Testis (tissue), 2 donors: ENCODE measurements at regions not wholly inside any gene's neighbourhood (a gene's known extent, or its start where the extent isn't known, plus 50 kb on each side); places are given as distances from the start of the nearest gene placed in this dataset.
"Not testable (repeated sequence)": the region's sequence is repeated elsewhere in the genome, so short reads cannot be mapped to it uniquely, and the experiment has no call there.

Source experiments
- DNase-seq: peaks from one replicate; pipeline ENCODE4 v3.0.0-alpha.2; 2019
- H3K27ac ChIP-seq, 2 donors: fragments of 200-600 bp; sonication (generic); one replicate each; pipeline ENCODE4 v1.5.1; 2019
- H3K27me3 ChIP-seq: fragments of 200-600 bp; sonication (generic); one replicate; pipeline ENCODE4 v1.5.1; 2019
- H3K36me3 ChIP-seq: fragments of 200-600 bp; sonication (generic); one replicate; pipeline ENCODE4 v1.5.1; 2017; ENCODE audit warnings: low read depth; ENCODE audit errors: missing control alignments
- H3K4me1 ChIP-seq: fragments of 200-600 bp; sonication (generic); one replicate; pipeline ENCODE4 v1.5.1; 2019
- H3K4me3 ChIP-seq, 2 donors: fragments of 200-600 bp; sonication (generic); one replicate each; pipeline ENCODE4 v1.5.1; 2017 to 2019
- H3K9me3 ChIP-seq: fragments of 200-600 bp; sonication (generic); one replicate; pipeline ENCODE4 v1.5.1; 2017
- POLR2A ChIP-seq: fragments of 450-650 bp; IDR thresholded peaks from one replicate; pipeline ENCODE4 v1.6.1; 2017; ENCODE audit warnings: antibody characterized with exemption, mild to moderate bottlenecking, moderate library complexity
- WGBS, 2 donors: methylation state at CpG; one replicate each; pipeline ENCODE4 v1.1.5; 2018; 5-methylcytosine and 5-hydroxymethylcytosine counted together
- intact Hi-C: fragments of 100-400 bp; cut with DNase I; formaldehyde crosslinking; loops from one replicate; pipeline ENCODE4 v1.15.1; 2023; ENCODE audit warnings: low total_unique reads
- TF ChIP-seq, protein P1 (sequence below), 3 experiments: fragments of 450-650 bp in 2 of 3; fragments of 200-600 bp in 1 of 3; sonication (generic) in 1 of 3; IDR thresholded peaks; one replicate each; pipeline ENCODE4 v1.5.1; 2016 to 2019; ENCODE audit warnings: antibody characterized with exemption in 3 of 3, mild to moderate bottlenecking in 2 of 3, moderate library complexity in 1 of 3

DNA sequence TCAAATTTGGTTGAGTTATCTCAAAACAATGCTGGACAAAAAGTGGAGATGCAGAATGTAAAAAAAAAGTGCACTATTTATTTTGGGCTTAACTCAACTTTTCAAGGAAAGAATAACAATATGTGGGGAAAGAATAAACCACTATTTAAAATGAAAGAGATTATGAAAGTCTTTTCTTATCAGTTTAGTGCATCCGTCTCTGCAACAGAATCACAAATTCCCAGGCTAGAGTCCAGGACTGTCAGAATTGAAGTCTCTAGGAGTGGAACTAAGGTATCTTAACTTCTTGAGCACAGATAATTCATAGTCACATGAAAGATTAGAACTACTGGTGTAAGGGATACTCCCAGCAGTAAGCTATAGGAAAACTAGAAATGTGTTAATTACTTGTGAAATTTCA lies 1200.3 kb upstream of the LRRN3 start:
- DNase-seq: no peak
- WGBS, 2 donors: 24 to 48% methylated on average over 1 of the region's 1 CpG
- intact Hi-C loops: no loop called here
- no peaks in the 10 kb centered on the region for H3K9me3 ChIP-seq
- no peaks in the 10 kb centered on the region for H3K27me3 ChIP-seq
- TF ChIP-seq POLR2A: no peak
- TF ChIP-seq, protein P1, sequence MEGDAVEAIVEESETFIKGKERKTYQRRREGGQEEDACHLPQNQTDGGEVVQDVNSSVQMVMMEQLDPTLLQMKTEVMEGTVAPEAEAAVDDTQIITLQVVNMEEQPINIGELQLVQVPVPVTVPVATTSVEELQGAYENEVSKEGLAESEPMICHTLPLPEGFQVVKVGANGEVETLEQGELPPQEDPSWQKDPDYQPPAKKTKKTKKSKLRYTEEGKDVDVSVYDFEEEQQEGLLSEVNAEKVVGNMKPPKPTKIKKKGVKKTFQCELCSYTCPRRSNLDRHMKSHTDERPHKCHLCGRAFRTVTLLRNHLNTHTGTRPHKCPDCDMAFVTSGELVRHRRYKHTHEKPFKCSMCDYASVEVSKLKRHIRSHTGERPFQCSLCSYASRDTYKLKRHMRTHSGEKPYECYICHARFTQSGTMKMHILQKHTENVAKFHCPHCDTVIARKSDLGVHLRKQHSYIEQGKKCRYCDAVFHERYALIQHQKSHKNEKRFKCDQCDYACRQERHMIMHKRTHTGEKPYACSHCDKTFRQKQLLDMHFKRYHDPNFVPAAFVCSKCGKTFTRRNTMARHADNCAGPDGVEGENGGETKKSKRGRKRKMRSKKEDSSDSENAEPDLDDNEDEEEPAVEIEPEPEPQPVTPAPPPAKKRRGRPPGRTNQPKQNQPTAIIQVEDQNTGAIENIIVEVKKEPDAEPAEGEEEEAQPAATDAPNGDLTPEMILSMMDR (IDR thresholded peaks at IDR 0.05): no peak
- no peaks in the 10 kb centered on the region for H3K36me3 ChIP-seq
- H3K4me3 ChIP-seq: no peak overlapping the region
- H3K27ac ChIP-seq: no peak overlapping the region
- no peaks in the 10 kb centered on the region for H3K4me1 ChIP-seq

GRCh38 chr7:109893231-109893630 lies 1197.7 kb upstream of the LRRN3 start:
- H3K36me3 ChIP-seq: no peaks in the 10 kb centered on the region
- H3K9me3 ChIP-seq: no peaks in the 10 kb centered on the region
- DNase-seq: no peak
- 23 to 24% methylated on average over 2 of the region's 2 CpGs for WGBS, 2 donors
- no peak for TF ChIP-seq POLR2A
- TF ChIP-seq, protein P1 (IDR thresholded peaks at IDR 0.05): no peak
- H3K27ac ChIP-seq: no peak overlapping the region
- H3K27me3 ChIP-seq: no peaks in the 10 kb centered on the region
- intact Hi-C loops: no loop called here
- no peaks in the 10 kb centered on the region for H3K4me1 ChIP-seq
- no peak overlapping the region for H3K4me3 ChIP-seq

- 55 to 68% methylated on average over 3 of the region's 3 CpGs for WGBS, 2 donors
- no peaks in the 10 kb centered on the region for H3K4me1 ChIP-seq
- TF ChIP-seq POLR2A: no peak
- TF ChIP-seq, protein P1 (IDR thresholded peaks at IDR 0.05): no peak
- no peaks in the 10 kb centered on the region for H3K36me3 ChIP-seq
- no peaks in the 10 kb centered on the region for H3K27me3 ChIP-seq
- intact Hi-C loops: no loop called here
- no peak overlapping the region for H3K4me3 ChIP-seq
- no peak for DNase-seq
- no peak overlapping the region for H3K27ac ChIP-seq
- no peaks in the 10 kb centered on the region for H3K9me3 ChIP-seq
Observed at GRCh38 chr7:109895536-109895935, 1195.4 kb upstream of the LRRN3 start.

GRCh38 chr7:109901926-109902325 lies 1189.0 kb upstream of the LRRN3 start:
- Histone ChIP-seq H3K4me1 (no peaks in the 10 kb centered on the region), H3K36me3 (no peaks in the 10 kb centered on the region), H3K4me3 (no peak overlapping the region), H3K27me3 (no peaks in the 10 kb centered on the region), H3K9me3 (no peaks in the 10 kb centered on the region), H3K27ac (no peak overlapping the region)
- intact Hi-C loops: no loop called here
- DNase-seq: no peak
- WGBS, 2 donors: 62 to 73% methylated on average over 1 of the region's 1 CpG
- TF ChIP-seq, protein P1 (IDR thresholded peaks at IDR 0.05): no peak
- TF ChIP-seq POLR2A: no peak

GRCh38 chr7:109905368-109906065 lies 1185.4 kb upstream of the LRRN3 start:
- H3K9me3 ChIP-seq, intact Hi-C loops, H3K27me3 ChIP-seq, H3K36me3 ChIP-seq, H3K4me1 ChIP-seq, H3K4me3 ChIP-seq, H3K27ac ChIP-seq, DNase-seq: not testable (repeated sequence)
- 74 to 87% methylated on average over 18 to 21 of the region's 21 CpGs for WGBS, 2 donors
